ENCODE measurements at regions not wholly inside any gene's neighbourhood (a gene's known extent, or its start where the extent isn't known, plus 50 kb on each side); places are given as distances from the start of the nearest gene placed in this dataset.

DNA sequence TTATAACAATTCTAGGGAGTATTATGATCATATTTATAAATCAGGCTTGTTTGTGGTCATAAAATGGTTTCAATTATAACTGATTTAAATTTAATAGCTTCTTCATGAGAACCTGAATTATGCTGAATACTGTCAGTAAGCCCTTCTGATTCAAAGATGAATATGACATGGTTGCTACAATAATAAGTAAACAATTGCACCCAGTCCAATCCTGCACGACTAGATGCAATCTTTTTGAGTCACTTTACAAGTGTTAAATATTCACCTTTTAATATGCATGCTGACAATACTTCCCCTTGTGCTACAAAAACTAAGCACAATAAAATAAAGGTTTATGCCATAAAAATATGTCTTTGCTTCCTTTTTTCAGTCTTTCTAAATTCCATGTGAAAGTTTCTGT is 325.2 kb downstream of the KCNJ3 start:
- DNase-seq (ENCODE audit: low read depth in 2 of 2) = no peak
- TF ChIP-seq, protein P1, sequence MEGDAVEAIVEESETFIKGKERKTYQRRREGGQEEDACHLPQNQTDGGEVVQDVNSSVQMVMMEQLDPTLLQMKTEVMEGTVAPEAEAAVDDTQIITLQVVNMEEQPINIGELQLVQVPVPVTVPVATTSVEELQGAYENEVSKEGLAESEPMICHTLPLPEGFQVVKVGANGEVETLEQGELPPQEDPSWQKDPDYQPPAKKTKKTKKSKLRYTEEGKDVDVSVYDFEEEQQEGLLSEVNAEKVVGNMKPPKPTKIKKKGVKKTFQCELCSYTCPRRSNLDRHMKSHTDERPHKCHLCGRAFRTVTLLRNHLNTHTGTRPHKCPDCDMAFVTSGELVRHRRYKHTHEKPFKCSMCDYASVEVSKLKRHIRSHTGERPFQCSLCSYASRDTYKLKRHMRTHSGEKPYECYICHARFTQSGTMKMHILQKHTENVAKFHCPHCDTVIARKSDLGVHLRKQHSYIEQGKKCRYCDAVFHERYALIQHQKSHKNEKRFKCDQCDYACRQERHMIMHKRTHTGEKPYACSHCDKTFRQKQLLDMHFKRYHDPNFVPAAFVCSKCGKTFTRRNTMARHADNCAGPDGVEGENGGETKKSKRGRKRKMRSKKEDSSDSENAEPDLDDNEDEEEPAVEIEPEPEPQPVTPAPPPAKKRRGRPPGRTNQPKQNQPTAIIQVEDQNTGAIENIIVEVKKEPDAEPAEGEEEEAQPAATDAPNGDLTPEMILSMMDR (IDR thresholded peaks at IDR 0.05; ENCODE audit: low read depth, low read length) = no peak
- H3K4me3 ChIP-seq (replicated peaks in 1 of 2; ENCODE audit: low read depth in 2 of 2, low read length in 2 of 2) = no peak overlapping the region

DNA sequence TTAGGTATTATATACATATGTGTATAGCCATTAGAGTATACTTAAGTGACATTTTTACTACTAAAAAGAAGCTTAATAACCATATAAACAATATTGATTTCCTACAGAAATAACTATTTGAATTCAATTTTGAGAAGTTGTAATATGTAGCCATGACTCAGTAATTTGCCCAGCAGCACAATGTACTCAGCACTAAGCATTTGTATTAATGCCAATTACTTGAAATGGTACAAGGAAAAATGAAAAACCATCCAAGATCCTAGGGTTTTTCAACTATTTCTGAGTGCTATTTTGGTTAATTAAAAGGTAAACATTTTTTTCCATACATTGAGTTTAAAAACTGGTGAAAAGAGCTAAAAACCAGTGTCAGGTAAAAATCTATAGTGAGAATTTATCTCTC is 324.0 kb downstream of the KCNJ3 start:
- no peak overlapping the region for H3K4me3 ChIP-seq (replicated peaks in 1 of 2; ENCODE audit: low read depth in 2 of 2, low read length in 2 of 2)
- TF ChIP-seq, protein P1 (IDR thresholded peaks at IDR 0.05; ENCODE audit: low read depth, low read length) = no peak
- no peak for DNase-seq (ENCODE audit: low read depth in 2 of 2)

GRCh38 chr2:155021618-155022017 is 323.1 kb downstream of the KCNJ3 start:
- DNase-seq (ENCODE audit: low read depth in 2 of 2) = no peak
- no peak overlapping the region for H3K4me3 ChIP-seq (replicated peaks in 1 of 2; ENCODE audit: low read depth in 2 of 2, low read length in 2 of 2)
- TF ChIP-seq, protein P1 (IDR thresholded peaks at IDR 0.05; ENCODE audit: low read depth, low read length) = no peak

DNA sequence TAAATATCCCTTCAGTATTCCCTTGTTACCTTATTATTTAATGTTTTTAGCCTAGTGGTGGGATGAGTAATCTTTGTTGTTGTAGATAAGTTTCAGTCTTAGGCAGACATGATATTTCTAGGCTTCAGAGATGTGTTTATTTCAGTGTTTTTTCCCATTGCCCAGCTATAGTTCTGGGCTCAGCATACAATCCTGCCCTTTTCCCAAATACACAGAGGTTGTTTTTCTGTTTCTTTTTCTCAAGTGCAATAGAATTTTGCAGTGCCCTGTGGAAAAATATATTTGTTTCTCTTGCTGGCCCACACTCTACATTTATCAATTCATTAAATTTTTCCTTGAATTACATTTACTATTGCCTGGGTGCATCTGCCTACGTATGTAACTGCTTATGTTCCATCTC is 321.8 kb downstream of the KCNJ3 start:
- TF ChIP-seq, protein P1 (IDR thresholded peaks at IDR 0.05; ENCODE audit: low read depth, low read length) = no peak
- H3K4me3 ChIP-seq (replicated peaks in 1 of 2; ENCODE audit: low read depth in 2 of 2, low read length in 2 of 2) = no peak overlapping the region
- no peak for DNase-seq (ENCODE audit: low read depth in 2 of 2)

DNA sequence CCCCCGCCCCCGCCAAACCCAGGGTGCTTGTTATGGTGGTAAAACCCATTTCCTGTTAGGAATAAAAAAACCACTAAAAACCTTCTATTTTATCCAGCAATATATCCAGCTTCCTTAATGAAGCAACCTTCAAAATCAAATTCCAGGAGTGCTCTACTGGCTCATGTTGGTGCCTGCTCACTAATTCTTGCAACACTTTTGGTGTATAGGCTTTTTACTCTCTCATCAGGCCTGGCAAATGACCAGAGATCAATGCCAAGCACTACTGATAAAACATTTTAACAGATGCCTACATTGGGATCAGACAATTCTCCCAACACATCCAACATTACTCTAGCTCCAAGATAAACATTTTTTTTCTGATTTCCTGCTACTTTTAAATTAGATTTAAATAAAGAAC is 312.4 kb downstream of the KCNJ3 start:
- TF ChIP-seq, protein P1 (IDR thresholded peaks at IDR 0.05; ENCODE audit: low read depth, low read length) = no peak
- no peak for DNase-seq (ENCODE audit: low read depth in 2 of 2)
- H3K4me3 ChIP-seq (replicated peaks in 1 of 2; ENCODE audit: low read depth in 2 of 2, low read length in 2 of 2) = no peak overlapping the region

GRCh38 chr2:154995361-154995760 is 296.9 kb downstream of the KCNJ3 start:
- no peak overlapping the region for H3K4me3 ChIP-seq (replicated peaks in 1 of 2; ENCODE audit: low read depth in 2 of 2, low read length in 2 of 2)
- no peak for DNase-seq (ENCODE audit: low read depth in 2 of 2)
- TF ChIP-seq, protein P1 (IDR thresholded peaks at IDR 0.05; ENCODE audit: low read depth, low read length) = no peak

DNA sequence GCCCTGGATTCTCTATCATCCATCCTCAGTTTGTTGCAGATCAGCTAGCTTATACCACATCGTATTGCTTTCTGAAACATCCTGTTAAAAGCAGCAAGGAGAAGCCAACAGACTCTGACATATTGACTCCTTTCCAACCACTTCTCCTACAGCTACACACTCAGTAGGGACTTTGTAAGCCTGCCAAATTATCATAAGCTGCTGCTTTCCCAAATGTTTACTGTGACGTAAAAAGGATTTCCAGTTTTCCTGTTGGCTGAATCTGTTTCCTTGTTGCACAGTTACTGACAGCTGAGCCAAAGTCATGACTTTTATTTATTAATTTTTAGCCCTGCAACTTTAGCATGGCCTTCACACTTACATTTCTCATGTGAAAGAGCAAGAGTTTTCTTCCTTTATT is 294.3 kb downstream of the KCNJ3 start:
- TF ChIP-seq, protein P1 (IDR thresholded peaks at IDR 0.05; ENCODE audit: low read depth, low read length) = no peak
- H3K4me3 ChIP-seq (replicated peaks in 1 of 2; ENCODE audit: low read depth in 2 of 2, low read length in 2 of 2) = no peak overlapping the region
- no peak for DNase-seq (ENCODE audit: low read depth in 2 of 2)
